Retinal pigment epithelial cell (primary cell): ENCODE measurements at regions not wholly inside any gene's neighbourhood (a gene's known extent, or its start where the extent isn't known, plus 50 kb on each side); places are given as distances from the start of the nearest gene placed in this dataset.

Source experiments
- DNase-seq: peaks from one replicate; pipeline ENCODE4 v3.0.0-alpha.2; 2010; ENCODE audit warnings: low read depth
- H3K4me3 ChIP-seq: 2 replicates; pipeline ENCODE4 v1.5.1; 2011; ENCODE audit warnings: mild to moderate bottlenecking, low read length, control low read depth, moderate library complexity
- TF ChIP-seq, protein P1 (sequence below): conservative IDR thresholded peaks from 2 replicates; pipeline ENCODE4 v1.5.1; 2011; ENCODE audit warnings: low read depth, low read length, control low read depth, inconsistent platforms

DNA sequence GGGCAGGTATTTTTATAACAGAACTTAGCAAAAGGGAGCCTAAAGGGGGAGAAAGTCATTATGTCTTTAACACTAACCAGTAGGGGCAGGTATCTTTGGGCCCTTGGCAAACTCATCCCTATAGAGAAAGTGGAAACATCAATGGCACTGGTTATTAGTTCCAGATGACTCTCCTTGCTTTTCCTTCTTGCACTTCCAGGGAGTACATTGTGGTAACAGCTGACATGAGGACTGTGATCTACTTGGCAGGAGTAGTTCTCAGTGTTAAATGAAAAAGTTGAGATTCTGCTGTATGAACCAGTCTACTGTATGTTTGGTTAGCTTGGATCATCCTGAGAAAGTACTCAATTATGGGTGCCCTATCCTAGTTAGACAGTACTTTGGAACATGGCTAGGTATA lies 93.6 kb downstream of the ATXN3L start:
- no peak for DNase-seq
- TF ChIP-seq, protein P1, sequence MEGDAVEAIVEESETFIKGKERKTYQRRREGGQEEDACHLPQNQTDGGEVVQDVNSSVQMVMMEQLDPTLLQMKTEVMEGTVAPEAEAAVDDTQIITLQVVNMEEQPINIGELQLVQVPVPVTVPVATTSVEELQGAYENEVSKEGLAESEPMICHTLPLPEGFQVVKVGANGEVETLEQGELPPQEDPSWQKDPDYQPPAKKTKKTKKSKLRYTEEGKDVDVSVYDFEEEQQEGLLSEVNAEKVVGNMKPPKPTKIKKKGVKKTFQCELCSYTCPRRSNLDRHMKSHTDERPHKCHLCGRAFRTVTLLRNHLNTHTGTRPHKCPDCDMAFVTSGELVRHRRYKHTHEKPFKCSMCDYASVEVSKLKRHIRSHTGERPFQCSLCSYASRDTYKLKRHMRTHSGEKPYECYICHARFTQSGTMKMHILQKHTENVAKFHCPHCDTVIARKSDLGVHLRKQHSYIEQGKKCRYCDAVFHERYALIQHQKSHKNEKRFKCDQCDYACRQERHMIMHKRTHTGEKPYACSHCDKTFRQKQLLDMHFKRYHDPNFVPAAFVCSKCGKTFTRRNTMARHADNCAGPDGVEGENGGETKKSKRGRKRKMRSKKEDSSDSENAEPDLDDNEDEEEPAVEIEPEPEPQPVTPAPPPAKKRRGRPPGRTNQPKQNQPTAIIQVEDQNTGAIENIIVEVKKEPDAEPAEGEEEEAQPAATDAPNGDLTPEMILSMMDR = no peak
- no peak overlapping the region for H3K4me3 ChIP-seq

DNA sequence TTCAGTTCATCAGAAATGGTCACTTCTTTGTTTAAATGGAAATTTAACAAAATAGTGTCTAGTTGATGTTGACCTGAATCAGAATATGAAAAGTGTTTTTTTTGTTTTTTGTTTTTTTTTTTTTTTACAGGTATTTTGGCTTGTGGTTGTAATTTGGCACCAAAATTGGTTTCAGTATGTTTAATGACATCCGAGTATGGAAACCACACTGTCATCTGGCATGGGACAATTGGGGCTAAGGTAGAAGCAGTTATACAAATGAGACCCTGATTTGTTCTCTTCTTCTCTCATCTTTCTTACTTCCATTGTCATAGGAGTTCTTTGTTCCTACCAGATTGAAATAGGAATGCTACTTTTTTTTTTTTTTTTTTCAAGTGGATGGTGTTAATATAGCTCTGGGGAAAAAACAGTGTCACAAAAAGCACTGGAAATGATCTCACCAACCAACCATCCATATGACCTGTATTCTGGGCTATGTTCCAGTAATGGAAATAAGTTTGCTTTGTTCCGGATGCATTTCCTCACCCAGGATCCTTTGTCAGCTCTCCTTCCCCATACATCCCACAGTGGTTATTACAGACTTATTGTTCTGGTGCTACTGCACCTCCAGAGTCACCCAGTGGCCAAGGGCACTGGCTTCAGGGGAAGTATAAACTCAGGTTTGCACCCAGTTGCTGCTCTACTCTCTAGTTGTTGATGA lies 95.8 kb downstream of the ATXN3L start:
- TF ChIP-seq, protein P1 = peak; percentile 20
- peak; percentile 86 for DNase-seq
- no peak overlapping the region for H3K4me3 ChIP-seq

DNA sequence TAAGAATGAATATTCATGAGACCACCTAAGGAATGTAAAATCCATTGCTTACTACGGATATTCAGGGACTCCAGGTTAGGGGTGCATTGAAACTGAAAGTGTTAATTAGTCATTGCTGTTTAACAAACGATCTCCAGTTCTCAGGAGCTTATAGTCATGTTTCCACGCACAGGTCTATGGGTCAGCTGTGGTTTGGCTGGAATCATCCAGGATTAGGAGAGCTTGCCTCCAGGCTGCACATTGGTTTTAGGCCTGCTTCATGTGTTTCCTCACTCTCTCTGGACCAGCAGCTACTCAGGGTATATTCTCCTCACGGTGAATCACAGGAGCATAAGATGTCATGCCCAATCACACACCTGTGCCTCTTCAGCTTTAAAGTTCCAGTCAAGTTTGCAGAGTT lies 98.9 kb downstream of the ATXN3L start:
- H3K4me3 ChIP-seq = no peak overlapping the region
- DNase-seq = peak; percentile 94
- TF ChIP-seq, protein P1 = no peak

DNA sequence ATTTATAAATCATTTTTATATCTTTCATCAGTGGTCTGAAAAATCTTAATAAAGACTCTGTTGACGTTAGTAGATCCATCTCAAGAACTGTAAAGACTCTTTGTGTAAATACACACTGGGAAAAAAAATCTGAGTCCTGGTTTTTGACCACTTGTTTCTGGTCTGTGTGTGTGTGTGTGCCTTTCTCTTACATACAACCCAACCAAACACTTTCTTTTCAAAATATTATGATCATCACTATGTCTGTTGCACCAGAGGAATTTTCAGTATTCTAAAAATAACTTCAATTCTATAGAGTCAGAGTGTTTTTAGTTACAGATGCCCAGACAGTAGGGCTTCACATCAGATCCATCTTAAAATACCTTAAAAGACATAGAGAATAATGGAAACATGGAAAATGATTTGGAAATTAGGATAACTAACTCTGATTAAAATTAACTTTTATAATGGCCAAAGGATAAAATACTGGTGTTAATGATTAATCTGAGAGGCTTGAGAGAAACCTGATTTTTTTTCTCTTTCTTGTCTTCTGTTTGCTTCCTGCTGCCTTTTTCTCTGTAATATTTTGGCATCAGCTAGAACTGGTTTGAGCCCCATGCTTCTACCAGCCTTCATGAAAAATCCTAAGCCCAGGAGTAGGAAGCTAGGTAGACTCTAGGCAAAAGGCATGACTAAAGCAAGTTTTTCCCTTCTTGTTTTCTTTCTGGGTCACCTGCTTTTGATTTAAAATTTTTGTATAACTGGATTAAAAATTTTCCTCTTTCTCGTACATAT lies 99.7 kb downstream of the ATXN3L start:
- H3K4me3 ChIP-seq = no peak overlapping the region
- TF ChIP-seq, protein P1 = no peak
- DNase-seq = peak; percentile 20

DNA sequence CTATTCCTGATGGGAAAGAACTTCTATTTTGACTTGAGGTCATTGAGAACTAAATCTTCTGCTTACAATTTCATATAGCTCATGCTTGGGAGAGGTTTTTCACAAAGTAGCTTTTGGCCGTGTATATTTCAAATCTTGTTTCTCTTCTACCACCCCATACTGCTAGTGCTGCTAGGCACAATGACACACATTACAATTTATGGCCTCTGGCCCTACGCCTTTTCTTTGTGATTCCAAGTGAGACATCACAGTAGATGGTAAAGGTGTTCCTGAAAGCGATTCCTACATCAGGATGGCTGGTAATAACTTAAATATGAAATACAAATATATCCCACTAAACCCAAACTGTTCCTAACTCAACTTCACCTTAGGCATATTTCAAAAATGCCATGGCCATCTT lies 101.1 kb downstream of the ATXN3L start:
- TF ChIP-seq, protein P1 = no peak
- DNase-seq = no peak
- H3K4me3 ChIP-seq = no peak overlapping the region

DNA sequence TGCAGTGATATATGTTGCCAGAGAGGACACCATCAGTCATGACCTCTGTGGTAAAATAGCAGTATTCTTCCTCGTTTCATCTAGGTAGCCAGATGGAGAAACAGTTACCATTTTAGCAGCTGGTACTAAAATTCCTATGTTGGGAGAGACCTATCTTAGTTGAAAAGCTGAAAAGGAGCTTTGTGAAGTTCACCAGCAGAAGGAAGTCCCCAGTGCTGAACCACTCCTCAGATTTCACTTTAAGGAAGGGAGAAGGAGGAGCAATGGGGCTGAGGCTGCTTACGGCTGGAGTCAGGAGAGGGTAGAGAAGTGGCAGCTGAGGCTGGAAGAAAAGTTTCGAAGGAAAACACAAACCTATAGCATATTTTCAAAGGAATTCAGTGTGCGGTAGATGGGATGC lies 103.7 kb downstream of the ATXN3L start:
- no peak for DNase-seq

More for the DNA sequence above, 103.7 kb downstream of the ATXN3L start:
- H3K4me3 ChIP-seq = no peak overlapping the region
- TF ChIP-seq, protein P1 = no peak
